ENCODE measurements at regions not wholly inside any gene's neighbourhood (a gene's known extent, or its start where the extent isn't known, plus 50 kb on each side); places are given as distances from the start of the nearest gene placed in this dataset.

- H3K9ac ChIP-seq (replicated peaks; ENCODE audit: extremely low read depth, insufficient read depth, low read length) = no peak overlapping the region
- intact Hi-C loops (cut with micrococcal nuclease) (no loop called here), dilution Hi-C loops (cut with MboI; ENCODE audit: extremely low pct_ligation_motif_present, low sequenced_read_pairs) (no loop called here)
- no peak for FAIRE-seq
- H3K4me3 ChIP-seq (replicated peaks in 1 of 3; ENCODE audit: insufficient read depth in 1 of 3, low read depth in 1 of 3, low read length in 3 of 3) = no peak overlapping the region
- H4K20me1 ChIP-seq (replicated peaks; ENCODE audit: control insufficient read depth, extremely low read depth, insufficient read depth, low read length) = no peaks in the 10 kb centered on the region
- TF ChIP-seq CTCF (IDR thresholded peaks at IDR 0.05; ENCODE audit: extremely low read depth in 1 of 2, insufficient read depth in 1 of 2, low read depth in 1 of 2, low read length in 2 of 2) (no peak), MYC (IDR thresholded peaks at IDR 0.05; ENCODE audit: low read depth, low read length) (no peak), MAX (IDR thresholded peaks at IDR 0.05; ENCODE audit: insufficient read depth, insufficient read length) (no peak), EZH2 (IDR thresholded peaks at IDR 0.05; ENCODE audit: borderline replicate concordance, low read depth, low read length, severe bottlenecking) (no peak), JUN (IDR thresholded peaks at IDR 0.05; ENCODE audit: borderline replicate concordance, insufficient read depth, insufficient read length, low read depth) (no peak), POLR2AphosphoS5 (IDR thresholded peaks at IDR 0.05; ENCODE audit: insufficient read depth, low read depth, low read length) (no peak), POLR2A (IDR thresholded peaks at IDR 0.05; ENCODE audit: low read depth, low read length) (no peak), GATA2 (IDR thresholded peaks at IDR 0.05; ENCODE audit: insufficient read depth, insufficient read length, low read depth, low read length) (no peak), FOS (IDR thresholded peaks at IDR 0.05; ENCODE audit: borderline replicate concordance, insufficient read depth, low read length) (no peak)
- H3K27ac ChIP-seq (ENCODE audit: insufficient read depth, low read depth, low read length) = no peak overlapping the region
- no peak for DNase-seq (ENCODE audit: low read depth, low spot score)
- no peaks in the 10 kb centered on the region for H3K36me3 ChIP-seq (ENCODE audit: control insufficient read depth in 2 of 2, extremely low read depth in 1 of 2, insufficient read depth in 2 of 2, low read length in 2 of 2)
- no peaks in the 10 kb centered on the region for H3K79me2 ChIP-seq (ENCODE audit: control insufficient read depth, insufficient read depth, low read length)
- CTCF ChIA-PET = no interaction called here
- no peaks in the 10 kb centered on the region for H3K9me1 ChIP-seq (replicated peaks; ENCODE audit: control insufficient read depth, extremely low read depth, insufficient read depth, low read length)
- H3K4me2 ChIP-seq (ENCODE audit: insufficient read depth, low read length) = no peak overlapping the region
- BruUV-seq (replicated peaks) = no TSS peak
- no peak overlapping the region for H2AFZ ChIP-seq (ENCODE audit: low read depth, low read length)
- H3K4me1 ChIP-seq (ENCODE audit: control insufficient read depth, extremely low read depth, insufficient read depth, low read length) = no peaks in the 10 kb centered on the region
- POLR2A ChIA-PET = no interaction called here
- H3K27me3 ChIP-seq (ENCODE audit: control insufficient read depth in 2 of 2, insufficient read depth in 2 of 2, low read length in 2 of 2) = no peaks in the 10 kb centered on the region
- no peaks in the 10 kb centered on the region for H3K9me3 ChIP-seq (replicated peaks; ENCODE audit: control insufficient read depth, insufficient read depth, low read length)
Measured at GRCh38 chr18:27803957-27804356, 373.0 kb downstream of the CDH2 start.
